CD4-positive, CD25-positive, alpha-beta regulatory T cell (primary cell): ENCODE measurements at regions not wholly inside any gene's neighbourhood (a gene's known extent, or its start where the extent isn't known, plus 50 kb on each side); places are given as distances from the start of the nearest gene placed in this dataset.

Source experiments
- ATAC-seq, 2 donors: fragments of 150-1000 bp; cut with Tn5 transposase; one replicate each; pipeline ENCODE4 v1.10.0; 2021; ENCODE audit warnings: low read depth in 2 of 2, moderate number of reproducible peaks in 2 of 2, moderate library complexity in 1 of 2
- DNase-seq, 3 donors: peaks; one replicate each; pipeline versions ENCODE4 v3.0.0 to v3.0.0-alpha.2; 2012 to 2022; ENCODE audit warnings: mixed read lengths in 1 of 3
- H3K27ac ChIP-seq: one replicate; pipeline ENCODE4 v1.7.0; 2013; ENCODE audit warnings: mild to moderate bottlenecking, low read length; ENCODE audit not compliant: insufficient read depth, poor library complexity, severe bottlenecking
- H3K27me3 ChIP-seq: one replicate; pipeline ENCODE4 v1.7.0; 2013; ENCODE audit warnings: low read length; ENCODE audit not compliant: control insufficient read depth, insufficient read depth
- H3K36me3 ChIP-seq: one replicate; pipeline ENCODE4 v1.7.0; 2013; ENCODE audit warnings: mild to moderate bottlenecking, low read length, moderate library complexity; ENCODE audit not compliant: control insufficient read depth, insufficient read depth
- H3K4me1 ChIP-seq: 2 replicates; pipeline ENCODE4 v1.7.0; 2013; ENCODE audit warnings: mild to moderate bottlenecking, low read length; ENCODE audit not compliant: insufficient read depth, control insufficient read depth, poor library complexity, severe bottlenecking
- H3K4me3 ChIP-seq: one replicate; pipeline ENCODE4 v1.7.0; 2013; ENCODE audit warnings: low read depth, mild to moderate bottlenecking, low read length, moderate library complexity
- H3K9me3 ChIP-seq, 2 experiments: 1 replicate in 1 of 2; 2 replicates in 1 of 2; pipeline ENCODE4 v1.7.0; 2013; ENCODE audit warnings: low read length in 2 of 2, mild to moderate bottlenecking in 1 of 2, moderate library complexity in 1 of 2; ENCODE audit not compliant: control insufficient read depth in 2 of 2
- H3K27ac Mint-ChIP-seq, 3 donors: one replicate each; pipeline ENCODE4 v1.8.0; 2020 to 2022; ENCODE audit warnings: mild to moderate bottlenecking in 3 of 3, mixed read lengths in 3 of 3, moderate library complexity in 2 of 3
- H3K27me3 Mint-ChIP-seq: one replicate; pipeline ENCODE4 v1.8.0; 2022; ENCODE audit warnings: mild to moderate bottlenecking, mixed read lengths
- H3K36me3 Mint-ChIP-seq: one replicate; pipeline ENCODE4 v1.8.0; 2020; ENCODE audit warnings: mixed read lengths
- H3K4me1 Mint-ChIP-seq, 4 donors: one replicate each; pipeline ENCODE4 v1.8.0; 2020 to 2022; ENCODE audit warnings: mixed read lengths in 4 of 4, mild to moderate bottlenecking in 1 of 4
- H3K4me3 Mint-ChIP-seq, 4 donors: one replicate each; pipeline ENCODE4 v1.8.0; 2020 to 2022; ENCODE audit warnings: mild to moderate bottlenecking in 4 of 4, mixed read lengths in 4 of 4, moderate library complexity in 3 of 4
- H3K9me3 Mint-ChIP-seq, 7 donors: one replicate each; pipeline ENCODE4 v1.8.0; 2020 to 2022; ENCODE audit warnings: mixed read lengths in 7 of 7, mild to moderate bottlenecking in 3 of 7, moderate library complexity in 2 of 7

- Mint-ChIP-seq H3K4me3 (no peak overlapping the region), H3K9me3 (no peaks in the 10 kb centered on the region), H3K27me3 (peaks cover 17% of the 10 kb centered on the region), H3K4me1 (no peaks in the 10 kb centered on the region), H3K27ac (no peak overlapping the region), H3K36me3 (no peaks in the 10 kb centered on the region)
- no peaks in the 10 kb centered on the region for H3K4me1 ChIP-seq
- H3K36me3 ChIP-seq, result no peaks in the 10 kb centered on the region
- ATAC-seq (no peak), DNase-seq (no peak)
- H3K4me3 ChIP-seq, result no peak overlapping the region
- no peaks in the 10 kb centered on the region for H3K9me3 ChIP-seq
- H3K27me3 ChIP-seq, result no peaks in the 10 kb centered on the region
- H3K27ac ChIP-seq, result no peak overlapping the region
Measured at GRCh38 chr9:89863141-89863540, 258.3 kb downstream of the GADD45G start.

GRCh38 chr9:89863837-89864236 is 259.0 kb downstream of the GADD45G start:
- Mint-ChIP-seq H3K27me3 (peaks cover 14% of the 10 kb centered on the region), H3K9me3 (no peaks in the 10 kb centered on the region), H3K4me3 (no peak overlapping the region), H3K4me1 (no peaks in the 10 kb centered on the region), H3K36me3 (no peaks in the 10 kb centered on the region), H3K27ac (peak overlapping the region in 1 of 3 donors; percentile 58)
- DNase-seq, result no peak
- Histone ChIP-seq H3K4me1 (no peaks in the 10 kb centered on the region), H3K36me3 (no peaks in the 10 kb centered on the region), H3K4me3 (no peak overlapping the region), H3K27me3 (no peaks in the 10 kb centered on the region), H3K27ac (no peak overlapping the region), H3K9me3 (no peaks in the 10 kb centered on the region)
- no peak for ATAC-seq

GRCh38 chr9:89864257-89864656 is 259.4 kb downstream of the GADD45G start:
- Mint-ChIP-seq H3K27ac (peak overlapping the region in 1 of 3 donors; percentile 58), H3K27me3 (peaks cover 9% of the 10 kb centered on the region), H3K36me3 (no peaks in the 10 kb centered on the region), H3K4me3 (no peak overlapping the region), H3K4me1 (no peaks in the 10 kb centered on the region), H3K9me3 (no peaks in the 10 kb centered on the region)
- H3K27me3 ChIP-seq, result no peaks in the 10 kb centered on the region
- H3K27ac ChIP-seq, result no peak overlapping the region
- no peak for ATAC-seq
- no peaks in the 10 kb centered on the region for H3K4me1 ChIP-seq
- no peaks in the 10 kb centered on the region for H3K36me3 ChIP-seq
- no peak for DNase-seq
- H3K4me3 ChIP-seq, result no peak overlapping the region
- no peaks in the 10 kb centered on the region for H3K9me3 ChIP-seq

- Mint-ChIP-seq H3K36me3 (no peaks in the 10 kb centered on the region), H3K27me3 (peaks cover 8% of the 10 kb centered on the region), H3K4me3 (no peak overlapping the region), H3K4me1 (no peaks in the 10 kb centered on the region), H3K27ac (no peak overlapping the region), H3K9me3 (no peaks in the 10 kb centered on the region)
- Histone ChIP-seq H3K27ac (no peak overlapping the region), H3K4me1 (no peaks in the 10 kb centered on the region), H3K9me3 (no peaks in the 10 kb centered on the region), H3K4me3 (no peak overlapping the region), H3K36me3 (no peaks in the 10 kb centered on the region), H3K27me3 (no peaks in the 10 kb centered on the region)
- no peak for DNase-seq
- ATAC-seq, result no peak
Measured at GRCh38 chr9:89864731-89865130, 259.9 kb downstream of the GADD45G start.

GRCh38 chr9:89865357-89865756 is 260.5 kb downstream of the GADD45G start:
- Mint-ChIP-seq H3K9me3 (no peaks in the 10 kb centered on the region), H3K4me3 (no peak overlapping the region)
- DNase-seq, result no peak

GRCh38 chr9:89865981-89866380 is 261.2 kb downstream of the GADD45G start:
- no peak overlapping the region for H3K4me3 Mint-ChIP-seq
- no peak for ATAC-seq

More at GRCh38 chr9:89865357-89865756, 260.5 kb downstream of the GADD45G start:
- ATAC-seq, result no peak
- H3K4me1 ChIP-seq, result no peaks in the 10 kb centered on the region
- H3K27me3 ChIP-seq, result no peaks in the 10 kb centered on the region
- Mint-ChIP-seq H3K27ac (no peak overlapping the region), H3K27me3 (peaks cover 8% of the 10 kb centered on the region), H3K4me1 (no peaks in the 10 kb centered on the region), H3K36me3 (no peaks in the 10 kb centered on the region)
- no peaks in the 10 kb centered on the region for H3K9me3 ChIP-seq
- H3K4me3 ChIP-seq, result no peak overlapping the region
- H3K27ac ChIP-seq, result no peak overlapping the region
- H3K36me3 ChIP-seq, result no peaks in the 10 kb centered on the region

GRCh38 chr9:89866701-89867100 is 261.9 kb downstream of the GADD45G start:
- Mint-ChIP-seq H3K4me3 (no peak overlapping the region), H3K27me3 (peaks cover 12% of the 10 kb centered on the region), H3K4me1 (no peaks in the 10 kb centered on the region), H3K36me3 (no peaks in the 10 kb centered on the region), H3K27ac (no peak overlapping the region), H3K9me3 (no peaks in the 10 kb centered on the region)
- no peak for ATAC-seq
- H3K4me3 ChIP-seq, result no peak overlapping the region
- no peak for DNase-seq
- no peaks in the 10 kb centered on the region for H3K27me3 ChIP-seq
- H3K9me3 ChIP-seq, result no peaks in the 10 kb centered on the region
- no peak overlapping the region for H3K27ac ChIP-seq
- H3K36me3 ChIP-seq, result no peaks in the 10 kb centered on the region
- H3K4me1 ChIP-seq, result no peaks in the 10 kb centered on the region

More at GRCh38 chr9:89865981-89866380, 261.2 kb downstream of the GADD45G start:
- Mint-ChIP-seq H3K36me3 (no peaks in the 10 kb centered on the region), H3K9me3 (no peaks in the 10 kb centered on the region), H3K4me1 (no peaks in the 10 kb centered on the region), H3K27ac (no peak overlapping the region), H3K27me3 (peaks cover 12% of the 10 kb centered on the region)
- Histone ChIP-seq H3K4me1 (no peaks in the 10 kb centered on the region), H3K36me3 (no peaks in the 10 kb centered on the region), H3K27me3 (no peaks in the 10 kb centered on the region), H3K4me3 (no peak overlapping the region), H3K27ac (no peak overlapping the region), H3K9me3 (no peaks in the 10 kb centered on the region)
- DNase-seq, result no peak

- Mint-ChIP-seq H3K36me3 (no peaks in the 10 kb centered on the region), H3K4me1 (no peaks in the 10 kb centered on the region)
- no peak for DNase-seq
Measured at GRCh38 chr9:89868100-89868499, 263.3 kb downstream of the GADD45G start.

More at GRCh38 chr9:89868100-89868499, 263.3 kb downstream of the GADD45G start:
- H3K36me3 ChIP-seq, result no peaks in the 10 kb centered on the region
- no peak overlapping the region for H3K27ac ChIP-seq
- H3K4me3 ChIP-seq, result no peak overlapping the region
- H3K9me3 ChIP-seq, result no peaks in the 10 kb centered on the region
- H3K27ac Mint-ChIP-seq, result peak overlapping the region in 1 of 3 donors; percentile 59
- peaks cover 4% of the 10 kb centered on the region for H3K27me3 Mint-ChIP-seq
- ATAC-seq, result no peak
- H3K4me1 ChIP-seq, result no peaks in the 10 kb centered on the region
- H3K4me3 Mint-ChIP-seq, result no peak overlapping the region
- H3K27me3 ChIP-seq, result no peaks in the 10 kb centered on the region
- no peaks in the 10 kb centered on the region for H3K9me3 Mint-ChIP-seq
